HG02763 (cell line): ENCODE measurements at regions not wholly inside any gene's neighbourhood (a gene's known extent, or its start where the extent isn't known, plus 50 kb on each side); places are given as distances from the start of the nearest gene placed in this dataset.
"Not testable (repeated sequence)": the region's sequence is repeated elsewhere in the genome, so short reads cannot be mapped to it uniquely, and the experiment has no call there.

ENCODE experiments used
- ATAC-seq: cut with Tn5 transposase; IDR thresholded peaks from one replicate; pipeline ENCODE4 v1.9.1; 2021; ENCODE audit warnings: mild to moderate bottlenecking, moderate library complexity; ENCODE audit not compliant: unreplicated experiment

GRCh38 chr2:147331790-147332419, 512.9 kb upstream of the ACVR2A start:
- peak; percentile 71 for ATAC-seq

DNA sequence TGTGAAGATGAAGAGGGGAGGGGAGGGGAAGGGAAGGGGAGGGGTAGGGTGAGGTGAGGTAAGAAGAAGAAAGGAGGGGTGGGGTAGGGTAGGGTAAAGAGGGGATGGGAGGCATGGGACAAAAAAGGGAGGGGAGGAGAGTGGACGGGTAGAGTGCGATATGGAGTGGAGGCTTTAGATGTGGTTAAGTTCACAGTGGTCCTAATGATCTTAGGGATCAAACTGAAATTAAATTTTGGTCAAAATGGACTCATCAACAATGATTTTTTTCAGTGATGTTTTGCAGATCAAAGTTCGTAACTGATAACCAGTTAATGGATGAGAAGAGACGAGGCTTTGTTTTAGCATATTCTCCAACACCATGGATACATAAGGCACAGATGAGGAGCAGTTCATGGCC, 513.9 kb upstream of the ACVR2A start:
- ATAC-seq, result no peak

GRCh38 chr2:147327613-147328012, 517.2 kb upstream of the ACVR2A start:
- ATAC-seq, result no peak

- ATAC-seq, result no peak
Observed at GRCh38 chr2:147325990-147326389, 518.8 kb upstream of the ACVR2A start.

DNA sequence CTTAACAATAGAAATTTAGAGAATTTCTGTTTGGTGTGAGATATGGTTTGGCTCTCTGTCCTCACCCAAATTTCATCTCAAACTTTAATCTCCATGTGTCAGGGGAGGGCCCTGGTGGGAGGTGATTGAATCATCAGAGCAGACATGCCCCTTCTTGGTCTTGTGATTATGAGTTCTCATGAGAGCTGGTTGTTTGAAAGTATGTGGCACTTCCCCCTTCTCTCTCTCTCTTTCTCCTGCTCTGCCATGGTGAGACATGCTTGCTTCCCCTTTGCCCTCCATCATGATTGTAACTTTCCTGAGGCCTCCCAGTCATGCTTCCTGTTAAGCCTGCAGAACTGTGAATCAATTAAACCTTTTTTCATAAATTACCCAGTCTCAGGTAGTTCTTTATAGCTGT, 524.7 kb upstream of the ACVR2A start:
- ATAC-seq, result no peak

- no peak for ATAC-seq
Observed at GRCh38 chr2:147311058-147311430, 533.8 kb upstream of the ACVR2A start.

DNA sequence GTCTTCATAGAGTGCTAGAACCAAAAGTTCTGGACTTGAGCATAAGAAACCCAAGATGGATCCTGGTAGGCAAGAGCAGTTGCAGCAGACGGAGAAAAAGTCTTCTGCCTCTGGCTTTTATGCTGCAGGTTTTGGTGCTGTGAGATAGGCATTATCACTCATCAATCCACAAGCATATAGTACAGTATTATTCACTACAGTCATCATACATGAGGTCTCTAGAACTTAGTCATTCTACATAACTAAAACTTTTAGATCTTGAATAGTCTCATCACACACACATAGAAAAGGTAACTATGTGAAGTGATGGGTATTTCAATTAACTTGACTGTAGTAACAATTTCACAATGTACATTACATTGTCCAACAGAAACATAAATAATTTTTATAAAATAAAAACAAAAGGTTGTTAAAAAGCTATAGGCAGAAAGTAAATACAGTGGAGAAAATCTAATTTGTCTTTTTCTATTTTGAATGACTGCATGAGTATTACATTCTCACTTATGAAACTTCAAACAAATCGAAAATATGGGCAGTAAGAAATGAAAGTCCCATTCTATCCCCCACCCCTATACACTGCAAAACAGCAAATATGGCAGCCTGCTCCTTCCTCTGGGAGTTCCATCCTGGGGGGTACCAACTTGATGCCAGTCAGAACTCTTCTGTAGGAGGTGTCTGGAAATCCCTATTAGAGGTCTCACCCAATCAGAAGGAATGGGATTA, 534.3 kb upstream of the ACVR2A start:
- ATAC-seq, result no peak

DNA sequence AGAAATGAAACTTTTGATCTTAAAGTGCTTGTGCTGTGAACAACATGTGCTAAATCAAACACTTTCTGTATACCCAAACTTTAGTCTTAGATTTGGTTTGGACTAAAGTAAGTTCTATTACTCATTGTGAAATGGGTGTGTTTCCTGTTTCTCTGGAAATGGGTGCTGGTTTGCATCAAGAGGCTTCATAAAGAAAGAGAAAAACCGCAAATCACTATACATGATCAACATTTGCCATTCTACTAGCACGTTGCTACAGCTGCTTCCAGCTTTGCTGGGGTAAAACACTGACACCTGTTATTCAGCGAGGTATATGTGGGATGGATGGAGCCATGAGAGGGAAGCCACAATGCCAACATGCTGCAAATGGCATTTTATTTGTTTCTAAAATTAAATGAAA, 547.0 kb upstream of the ACVR2A start:
- ATAC-seq, result peak; percentile 98

- no peak for ATAC-seq
Observed at GRCh38 chr2:147294825-147295392, 549.9 kb upstream of the ACVR2A start.

DNA sequence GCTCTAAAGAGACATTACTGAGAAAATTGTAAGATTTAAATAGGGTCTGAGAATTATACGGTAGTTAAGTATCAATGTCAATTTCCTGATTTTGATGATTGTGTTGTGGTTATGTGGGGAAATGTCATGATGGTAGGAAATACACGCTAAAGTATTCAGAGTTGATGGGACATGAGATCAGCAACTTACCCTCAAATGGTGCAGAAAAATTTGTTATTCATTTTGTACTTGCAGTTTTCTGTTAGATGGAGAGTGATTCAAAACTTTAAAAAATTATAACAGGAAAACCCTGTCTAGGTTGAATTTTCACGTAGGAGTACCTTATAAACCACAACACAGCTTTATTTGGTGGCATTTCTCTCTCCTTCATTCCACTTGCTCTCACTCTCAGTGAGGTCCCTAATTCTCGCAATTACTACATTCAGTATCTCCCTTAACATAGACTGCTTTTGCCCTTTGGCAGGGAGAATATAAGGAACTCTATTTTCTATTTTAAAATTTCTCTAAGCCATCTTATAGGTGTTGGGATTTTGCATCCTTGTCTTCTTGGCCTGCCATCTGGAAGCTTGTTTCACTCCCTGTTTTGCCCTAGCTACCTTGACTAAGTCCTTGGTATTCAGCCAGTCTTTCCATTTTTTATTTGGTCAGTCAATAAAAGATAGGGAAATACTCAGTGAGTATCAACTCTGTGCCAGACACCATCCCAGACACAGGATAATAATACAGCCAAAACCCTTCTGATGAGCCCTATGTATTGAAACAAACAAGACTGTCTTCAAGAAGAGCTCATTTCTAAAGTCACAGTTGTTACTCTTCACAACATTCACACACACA, 550.6 kb upstream of the ACVR2A start:
- no peak for ATAC-seq

- peak; percentile 57 for ATAC-seq
Observed at GRCh38 chr2:147288131-147288530, 556.7 kb upstream of the ACVR2A start.

DNA sequence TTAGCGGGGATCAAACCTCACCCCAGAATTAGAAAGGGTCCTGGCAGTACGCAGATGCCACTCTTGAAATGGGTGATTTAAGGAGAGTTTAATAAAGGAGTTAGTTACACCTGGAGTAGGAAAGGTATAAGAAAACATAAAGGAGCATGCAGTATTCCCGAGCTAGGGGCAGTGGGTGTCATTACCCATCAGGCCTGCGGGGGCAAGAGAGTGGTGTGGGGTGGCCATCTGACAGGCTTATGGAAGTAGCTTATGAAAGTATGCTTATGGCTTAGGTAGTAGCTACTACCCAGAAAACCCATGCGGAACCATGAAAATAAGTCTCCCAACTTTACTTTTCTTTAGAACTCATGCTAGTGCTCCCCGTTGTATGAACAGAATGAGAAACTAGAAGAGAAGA, 568.9 kb upstream of the ACVR2A start:
- ATAC-seq, result no peak

DNA sequence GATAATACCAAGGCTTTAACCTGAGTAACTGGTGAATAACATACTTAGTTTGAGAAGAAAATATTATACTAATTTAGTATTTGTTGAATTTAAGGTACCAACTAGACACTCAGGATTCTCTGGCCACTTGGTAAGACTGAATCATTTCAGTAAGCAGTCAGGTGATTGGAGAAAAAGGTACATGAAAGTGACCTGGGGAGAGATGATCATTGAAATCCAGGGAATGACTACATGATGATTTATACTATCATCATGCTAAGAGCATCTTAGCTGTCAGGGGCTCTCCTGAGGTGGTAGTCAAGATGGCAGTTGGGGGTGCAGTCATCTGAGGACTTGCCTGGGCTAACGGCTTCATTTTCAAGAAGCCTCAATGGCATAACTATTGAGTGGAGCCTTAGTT, 571.2 kb upstream of the ACVR2A start:
- no peak for ATAC-seq

DNA sequence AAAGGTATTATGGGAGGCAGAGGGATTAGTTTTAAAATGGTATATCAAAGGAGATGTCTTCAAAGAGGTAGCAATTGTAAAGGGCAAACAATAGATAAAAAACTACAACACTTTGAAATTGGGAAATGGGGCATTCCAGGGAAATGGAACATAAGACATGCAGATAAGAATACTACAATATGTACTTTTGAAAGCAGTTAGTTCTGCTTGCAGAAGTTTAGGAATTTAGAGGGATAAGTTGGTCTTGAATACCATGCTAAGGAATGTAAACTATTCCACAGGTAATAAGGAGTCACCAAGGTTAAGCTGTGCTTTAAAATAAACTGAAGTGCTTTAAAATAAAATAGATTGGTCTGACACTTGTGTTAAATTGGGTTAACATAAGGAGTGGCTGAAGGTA, 571.7 kb upstream of the ACVR2A start:
- no peak for ATAC-seq

DNA sequence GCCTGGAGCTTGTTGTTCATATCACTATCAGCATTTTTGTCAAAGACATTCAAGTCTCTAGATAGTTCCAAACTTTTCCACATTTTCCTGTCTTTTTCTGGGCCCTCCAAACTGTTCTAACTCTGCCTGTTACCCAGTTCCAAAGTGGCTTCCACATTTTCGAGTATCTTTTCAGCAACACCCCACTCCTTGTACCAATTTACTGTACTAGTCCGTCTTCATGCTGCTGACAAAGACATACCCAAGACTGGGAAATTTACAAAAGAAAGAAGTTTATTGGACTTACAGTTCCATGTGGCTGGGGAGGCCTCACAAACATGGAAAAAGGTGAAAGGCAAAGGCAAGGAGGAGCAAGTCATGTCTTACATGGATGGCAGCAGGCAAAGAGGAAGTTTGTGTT, 575.2 kb upstream of the ACVR2A start:
- not testable (repeated sequence) for ATAC-seq

- no peak for ATAC-seq
Observed at GRCh38 chr2:147260241-147260640, 584.6 kb upstream of the ACVR2A start.

DNA sequence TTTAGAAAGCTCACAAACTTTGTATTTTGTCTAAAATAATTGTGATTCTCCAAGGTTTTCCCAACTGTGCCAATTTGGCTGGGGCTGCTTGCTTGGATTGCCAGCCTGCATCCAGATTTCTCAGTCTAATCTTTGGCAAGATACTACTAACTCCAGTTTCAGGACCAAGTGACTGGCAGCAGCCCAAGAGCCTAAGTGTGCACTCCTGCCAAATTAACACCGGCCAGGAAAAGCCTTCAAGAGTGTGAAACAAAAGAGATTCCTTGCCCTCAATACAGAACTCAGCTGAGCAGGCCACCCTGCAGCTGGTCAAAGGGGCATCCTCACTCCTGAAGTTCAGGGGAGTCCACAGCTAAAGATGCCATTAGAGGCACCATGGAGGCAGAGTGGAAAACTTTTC, 589.0 kb upstream of the ACVR2A start:
- no peak for ATAC-seq

DNA sequence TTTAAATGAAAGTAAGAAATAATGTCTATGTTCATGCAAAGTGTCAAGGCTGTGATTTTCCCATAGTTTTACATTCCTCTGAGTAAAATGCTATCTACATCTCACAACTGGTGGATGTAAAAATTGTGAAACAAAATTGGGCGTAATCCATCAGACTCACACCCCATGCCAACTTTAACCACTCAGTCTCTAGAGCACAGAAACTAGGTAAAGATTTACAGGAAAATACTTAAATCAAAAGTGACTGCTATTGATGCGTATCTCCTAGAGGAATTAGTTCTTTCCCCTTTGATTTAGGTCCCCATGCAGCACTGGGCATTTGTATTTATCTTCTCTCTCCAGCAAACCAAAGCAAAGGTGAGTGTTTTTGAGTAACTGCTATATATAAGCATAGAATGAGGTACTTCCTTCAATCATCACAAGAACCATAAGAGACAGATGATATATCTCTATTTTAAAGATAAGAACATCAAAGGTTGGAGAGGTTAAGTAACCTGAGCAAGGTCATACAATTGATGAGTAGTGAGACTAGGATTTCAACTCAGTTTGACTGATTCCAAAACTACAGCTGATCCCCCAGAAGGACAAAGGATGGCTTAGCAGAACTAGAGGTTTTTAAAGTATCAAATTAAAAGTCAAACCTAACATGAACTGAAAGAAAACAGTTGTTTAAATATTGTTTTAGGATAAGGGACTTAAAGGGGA, 594.0 kb upstream of the ACVR2A start:
- ATAC-seq, result peak; percentile 56

GRCh38 chr2:147247749-147248148, 597.1 kb upstream of the ACVR2A start:
- ATAC-seq, result no peak

GRCh38 chr2:147242445-147242844, 602.4 kb upstream of the ACVR2A start:
- no peak for ATAC-seq

DNA sequence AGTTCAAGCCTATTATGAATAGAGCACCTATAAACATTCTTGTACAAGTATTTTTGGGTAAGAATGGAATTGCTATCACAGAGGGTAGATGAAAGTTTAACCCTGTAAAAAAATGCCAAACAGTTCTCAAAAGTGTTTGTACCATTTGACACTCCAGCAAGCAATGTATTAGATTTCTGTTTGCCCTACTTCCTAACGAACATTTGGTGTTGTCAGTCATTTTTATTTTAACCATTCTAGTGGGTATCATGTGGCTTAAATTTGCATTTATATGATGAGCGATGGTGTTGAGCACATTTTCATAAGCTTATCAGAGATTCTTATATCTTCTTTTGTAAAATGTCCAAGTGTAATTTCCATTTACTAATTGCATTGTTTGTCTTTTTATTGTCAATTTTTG, 608.2 kb upstream of the ACVR2A start:
- no peak for ATAC-seq
